ENCODE measurements at regions not wholly inside any gene's neighbourhood (a gene's known extent, or its start where the extent isn't known, plus 50 kb on each side); places are given as distances from the start of the nearest gene placed in this dataset.
"Not testable (repeated sequence)": the region's sequence is repeated elsewhere in the genome, so short reads cannot be mapped to it uniquely, and the experiment has no call there.

DNA sequence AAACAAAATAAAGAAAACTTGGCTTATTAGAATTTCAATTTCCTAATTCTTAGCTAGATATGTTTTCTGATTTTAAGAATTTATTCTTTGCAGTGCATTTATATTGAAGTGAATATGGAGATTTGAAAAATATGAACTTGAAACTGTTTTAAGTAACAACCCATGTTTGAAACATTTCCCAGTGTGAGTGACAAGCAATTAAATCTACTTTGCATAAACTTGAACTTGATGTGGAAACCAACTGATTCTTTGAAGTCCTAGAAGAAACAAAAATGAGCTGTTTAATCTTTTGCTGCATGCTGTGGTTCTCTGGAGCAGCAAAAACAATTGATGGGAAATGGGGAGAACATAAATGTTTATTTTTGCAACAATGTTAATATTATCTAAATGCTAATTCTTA is 430.2 kb downstream of the ARL4A start:
- Histone ChIP-seq H3K27me3 (ENCODE audit: insufficient read depth, low read length, poor library complexity) (no peaks in the 10 kb centered on the region), H3K27ac (ENCODE audit: low read length) (no peak overlapping the region), H3K9me3 (ENCODE audit: insufficient read depth, low read length, severe bottlenecking) (no peaks in the 10 kb centered on the region), H3K4me1 (ENCODE audit: insufficient read depth, low read length) (no peaks in the 10 kb centered on the region), H3K9ac (ENCODE audit: low read depth, low read length) (no peak overlapping the region), H3K4me3 (ENCODE audit: low read depth in 1 of 2, low read length in 2 of 2) (no peak overlapping the region), H3K79me2 (ENCODE audit: insufficient read depth, low read length) (no peaks in the 10 kb centered on the region), H3K36me3 (ENCODE audit: insufficient read depth, low read length) (no peaks in the 10 kb centered on the region), H2AFZ (ENCODE audit: low read depth, low read length) (no peak overlapping the region), H4K20me1 (ENCODE audit: insufficient read depth, low read length) (no peaks in the 10 kb centered on the region), H3K4me2 (ENCODE audit: insufficient read depth, low read length) (no peak overlapping the region)
- TF ChIP-seq EZH2 (IDR thresholded peaks at IDR 0.05; ENCODE audit: borderline replicate concordance, low read depth, low read length, severe bottlenecking): no peak
- TF ChIP-seq, protein P1, sequence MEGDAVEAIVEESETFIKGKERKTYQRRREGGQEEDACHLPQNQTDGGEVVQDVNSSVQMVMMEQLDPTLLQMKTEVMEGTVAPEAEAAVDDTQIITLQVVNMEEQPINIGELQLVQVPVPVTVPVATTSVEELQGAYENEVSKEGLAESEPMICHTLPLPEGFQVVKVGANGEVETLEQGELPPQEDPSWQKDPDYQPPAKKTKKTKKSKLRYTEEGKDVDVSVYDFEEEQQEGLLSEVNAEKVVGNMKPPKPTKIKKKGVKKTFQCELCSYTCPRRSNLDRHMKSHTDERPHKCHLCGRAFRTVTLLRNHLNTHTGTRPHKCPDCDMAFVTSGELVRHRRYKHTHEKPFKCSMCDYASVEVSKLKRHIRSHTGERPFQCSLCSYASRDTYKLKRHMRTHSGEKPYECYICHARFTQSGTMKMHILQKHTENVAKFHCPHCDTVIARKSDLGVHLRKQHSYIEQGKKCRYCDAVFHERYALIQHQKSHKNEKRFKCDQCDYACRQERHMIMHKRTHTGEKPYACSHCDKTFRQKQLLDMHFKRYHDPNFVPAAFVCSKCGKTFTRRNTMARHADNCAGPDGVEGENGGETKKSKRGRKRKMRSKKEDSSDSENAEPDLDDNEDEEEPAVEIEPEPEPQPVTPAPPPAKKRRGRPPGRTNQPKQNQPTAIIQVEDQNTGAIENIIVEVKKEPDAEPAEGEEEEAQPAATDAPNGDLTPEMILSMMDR (IDR thresholded peaks at IDR 0.05; ENCODE audit: borderline replicate concordance, extremely low read depth, low read length, poor library complexity, severe bottlenecking): no peak
- no peak for ATAC-seq (ENCODE audit: insufficient read depth, low read depth)
- no peak for DNase-seq

GRCh38 chr7:13124629-13125028 is 437.2 kb downstream of the ARL4A start:
- not testable (repeated sequence) for H3K27me3 ChIP-seq (ENCODE audit: insufficient read depth, low read length, poor library complexity); H3K79me2 ChIP-seq (ENCODE audit: insufficient read depth, low read length); H3K36me3 ChIP-seq (ENCODE audit: insufficient read depth, low read length); H3K9me3 ChIP-seq (ENCODE audit: insufficient read depth, low read length, severe bottlenecking); H4K20me1 ChIP-seq (ENCODE audit: insufficient read depth, low read length); H2AFZ ChIP-seq (ENCODE audit: low read depth, low read length); DNase-seq; H3K4me1 ChIP-seq (ENCODE audit: insufficient read depth, low read length); H3K27ac ChIP-seq (ENCODE audit: low read length); H3K4me3 ChIP-seq (ENCODE audit: low read depth in 1 of 2, low read length in 2 of 2); H3K9ac ChIP-seq (ENCODE audit: low read depth, low read length); ATAC-seq (ENCODE audit: insufficient read depth, low read depth); H3K4me2 ChIP-seq (ENCODE audit: insufficient read depth, low read length)

DNA sequence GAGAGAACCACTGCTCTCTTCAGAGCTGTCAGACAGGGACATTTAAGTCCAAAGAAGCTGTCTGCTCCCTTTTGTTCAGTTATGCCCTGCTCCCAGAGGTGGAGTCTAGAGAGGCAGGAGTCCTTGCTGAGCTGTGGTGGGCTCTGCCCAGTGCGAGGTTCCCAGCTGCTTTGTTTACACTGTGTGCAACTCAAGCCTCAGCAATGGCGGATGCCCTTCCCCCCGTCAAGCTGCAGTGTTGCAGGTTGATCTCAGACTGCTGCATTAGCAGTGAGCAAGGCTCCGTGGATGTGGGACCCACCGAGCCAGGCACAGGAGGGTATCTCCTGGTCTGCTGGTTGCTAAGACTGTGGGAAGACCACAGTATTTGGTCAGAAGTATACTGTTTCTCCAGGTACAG is 438.9 kb downstream of the ARL4A start:
- no peaks in the 10 kb centered on the region for H3K27me3 ChIP-seq (ENCODE audit: insufficient read depth, low read length, poor library complexity)
- no peaks in the 10 kb centered on the region for H3K9me3 ChIP-seq (ENCODE audit: insufficient read depth, low read length, severe bottlenecking)
- H3K36me3 ChIP-seq (ENCODE audit: insufficient read depth, low read length): no peaks in the 10 kb centered on the region
- H3K4me2 ChIP-seq (ENCODE audit: insufficient read depth, low read length): no peak overlapping the region
- ATAC-seq (ENCODE audit: insufficient read depth, low read depth) (no peak), DNase-seq (no peak)
- H3K9ac ChIP-seq (ENCODE audit: low read depth, low read length): no peak overlapping the region
- no peaks in the 10 kb centered on the region for H4K20me1 ChIP-seq (ENCODE audit: insufficient read depth, low read length)
- no peak overlapping the region for H3K4me3 ChIP-seq (ENCODE audit: low read depth in 1 of 2, low read length in 2 of 2)
- H3K79me2 ChIP-seq (ENCODE audit: insufficient read depth, low read length): no peaks in the 10 kb centered on the region
- H3K27ac ChIP-seq (ENCODE audit: low read length): no peak overlapping the region
- H3K4me1 ChIP-seq (ENCODE audit: insufficient read depth, low read length): no peaks in the 10 kb centered on the region
- TF ChIP-seq EZH2 (IDR thresholded peaks at IDR 0.05; ENCODE audit: borderline replicate concordance, low read depth, low read length, severe bottlenecking): no peak
- TF ChIP-seq, protein P1 (IDR thresholded peaks at IDR 0.05; ENCODE audit: borderline replicate concordance, extremely low read depth, low read length, poor library complexity, severe bottlenecking): no peak
- H2AFZ ChIP-seq (ENCODE audit: low read depth, low read length): no peak overlapping the region

- H4K20me1 ChIP-seq (ENCODE audit: insufficient read depth, low read length): no peaks in the 10 kb centered on the region
- ATAC-seq (ENCODE audit: insufficient read depth, low read depth): no peak
These were observed 442.9 kb downstream of the ARL4A start for GRCh38 chr7:13130321-13130720.

GRCh38 chr7:13130906-13131305 is 443.5 kb downstream of the ARL4A start:
- not testable (repeated sequence) for H3K27me3 ChIP-seq (ENCODE audit: insufficient read depth, low read length, poor library complexity); H3K4me2 ChIP-seq (ENCODE audit: insufficient read depth, low read length); ATAC-seq (ENCODE audit: insufficient read depth, low read depth); H3K4me3 ChIP-seq (ENCODE audit: low read depth in 1 of 2, low read length in 2 of 2); H3K36me3 ChIP-seq (ENCODE audit: insufficient read depth, low read length); H3K79me2 ChIP-seq (ENCODE audit: insufficient read depth, low read length); H2AFZ ChIP-seq (ENCODE audit: low read depth, low read length); H3K4me1 ChIP-seq (ENCODE audit: insufficient read depth, low read length); H4K20me1 ChIP-seq (ENCODE audit: insufficient read depth, low read length); H3K9me3 ChIP-seq (ENCODE audit: insufficient read depth, low read length, severe bottlenecking); DNase-seq; H3K9ac ChIP-seq (ENCODE audit: low read depth, low read length); H3K27ac ChIP-seq (ENCODE audit: low read length)

More at GRCh38 chr7:13130321-13130720, 442.9 kb downstream of the ARL4A start:
- no peak overlapping the region for H3K4me2 ChIP-seq (ENCODE audit: insufficient read depth, low read length)
- H3K4me3 ChIP-seq (ENCODE audit: low read depth in 1 of 2, low read length in 2 of 2): no peak overlapping the region
- no peak overlapping the region for H3K27ac ChIP-seq (ENCODE audit: low read length)
- no peaks in the 10 kb centered on the region for H3K36me3 ChIP-seq (ENCODE audit: insufficient read depth, low read length)
- H3K9me3 ChIP-seq (ENCODE audit: insufficient read depth, low read length, severe bottlenecking): no peaks in the 10 kb centered on the region
- no peak for TF ChIP-seq EZH2 (IDR thresholded peaks at IDR 0.05; ENCODE audit: borderline replicate concordance, low read depth, low read length, severe bottlenecking)
- TF ChIP-seq, protein P1 (IDR thresholded peaks at IDR 0.05; ENCODE audit: borderline replicate concordance, extremely low read depth, low read length, poor library complexity, severe bottlenecking): no peak
- no peak for DNase-seq
- H2AFZ ChIP-seq (ENCODE audit: low read depth, low read length): no peak overlapping the region
- no peak overlapping the region for H3K9ac ChIP-seq (ENCODE audit: low read depth, low read length)
- H3K27me3 ChIP-seq (ENCODE audit: insufficient read depth, low read length, poor library complexity): no peaks in the 10 kb centered on the region
- no peaks in the 10 kb centered on the region for H3K4me1 ChIP-seq (ENCODE audit: insufficient read depth, low read length)
- no peaks in the 10 kb centered on the region for H3K79me2 ChIP-seq (ENCODE audit: insufficient read depth, low read length)

Measured in DND-41 (cell line).